DND-41 (cell line): ENCODE measurements at regions not wholly inside any gene's neighbourhood (a gene's known extent, or its start where the extent isn't known, plus 50 kb on each side); places are given as distances from the start of the nearest gene placed in this dataset.

ENCODE experiments used
- ATAC-seq: fragments of 200-7000 bp; cut with Tn5 transposase; 3 replicates; pipeline ENCODE4 v1.9.1; 2021; ENCODE audit warnings: low read depth; ENCODE audit not compliant: insufficient read depth
- DNase-seq: peaks from one replicate; pipeline ENCODE4 v3.0.0-alpha.2; 2020
- H2AFZ ChIP-seq: 2 replicates; pipeline ENCODE4 v1.6.0; 2012; ENCODE audit warnings: low read depth, low read length
- H3K27ac ChIP-seq: 2 replicates; pipeline ENCODE4 v1.5.1; 2012; ENCODE audit warnings: low read length, inconsistent platforms
- H3K27me3 ChIP-seq: fragments of 200-600 bp; sonication (generic); 2 replicates; pipeline ENCODE4 v1.6.0; 2012; ENCODE audit warnings: low read length, mild to moderate bottlenecking, inconsistent platforms; ENCODE audit not compliant: insufficient read depth, poor library complexity
- H3K36me3 ChIP-seq: 2 replicates; pipeline ENCODE4 v1.5.1; 2012; ENCODE audit warnings: low read length, inconsistent platforms; ENCODE audit not compliant: insufficient read depth
- H3K4me1 ChIP-seq: 2 replicates; pipeline ENCODE4 v1.5.1; 2012; ENCODE audit warnings: mild to moderate bottlenecking, low read length; ENCODE audit not compliant: insufficient read depth
- H3K4me2 ChIP-seq: 2 replicates; pipeline ENCODE4 v1.6.0; 2012; ENCODE audit warnings: mild to moderate bottlenecking, moderate library complexity, low read length, inconsistent platforms; ENCODE audit not compliant: insufficient read depth
- H3K4me3 ChIP-seq, 2 experiments: fragments of 200-600 bp in 1 of 2; shearing (Covaris generic) in 1 of 2; 2 replicates each; pipeline ENCODE4 v1.5.1; 2012 to 2016; ENCODE audit warnings: inconsistent platforms in 2 of 2, low read length in 2 of 2, mild to moderate bottlenecking in 2 of 2, low read depth in 1 of 2, moderate library complexity in 1 of 2
- H3K79me2 ChIP-seq: 2 replicates; pipeline ENCODE4 v1.6.0; 2012; ENCODE audit warnings: low read length, inconsistent platforms; ENCODE audit not compliant: insufficient read depth
- H3K9ac ChIP-seq: 2 replicates; pipeline ENCODE4 v1.6.0; 2012; ENCODE audit warnings: low read depth, mild to moderate bottlenecking, inconsistent platforms, low read length, moderate library complexity
- H3K9me3 ChIP-seq: 2 replicates; pipeline ENCODE4 v1.5.1; 2012; ENCODE audit warnings: low read length, moderate library complexity, mild to moderate bottlenecking, inconsistent platforms; ENCODE audit not compliant: insufficient read depth, severe bottlenecking
- H4K20me1 ChIP-seq: 2 replicates; pipeline ENCODE4 v1.6.0; 2012; ENCODE audit warnings: low read length; ENCODE audit not compliant: insufficient read depth
- EZH2 ChIP-seq: IDR thresholded peaks from 3 replicates; pipeline ENCODE4 v1.6.1; 2012; ENCODE audit warnings: borderline replicate concordance, low read depth, mild to moderate bottlenecking, moderate library complexity, low read length, inconsistent platforms; ENCODE audit not compliant: severe bottlenecking
- TF ChIP-seq, protein P1 (sequence below): IDR thresholded peaks from 2 replicates; pipeline ENCODE4 v1.5.1; 2012; ENCODE audit warnings: borderline replicate concordance, low read length, moderate library complexity, mild to moderate bottlenecking; ENCODE audit not compliant: poor library complexity, severe bottlenecking; ENCODE audit errors: extremely low read depth

DNA sequence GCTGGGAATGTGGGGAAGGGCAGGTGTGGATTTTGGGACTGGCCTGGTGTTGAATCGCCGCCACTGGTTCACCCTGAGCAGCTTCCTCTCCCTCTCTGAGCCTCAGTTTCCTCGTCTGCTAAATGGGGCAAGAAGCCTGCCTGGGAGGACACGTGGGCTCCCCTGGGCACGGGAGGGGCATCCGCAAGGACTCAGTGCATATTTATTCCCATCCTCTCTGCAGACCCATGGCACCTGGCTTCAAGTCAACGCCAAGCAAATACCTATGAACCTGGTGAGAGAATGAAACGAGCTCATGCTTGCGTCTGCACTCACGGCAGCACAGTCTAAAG is 234.4 kb downstream of the PTPRU start:
- H3K9ac ChIP-seq, result no peak overlapping the region
- no peaks in the 10 kb centered on the region for H4K20me1 ChIP-seq
- H3K36me3 ChIP-seq, result no peaks in the 10 kb centered on the region
- ATAC-seq (no peak), DNase-seq (no peak)
- H2AFZ ChIP-seq, result no peak overlapping the region
- no peaks in the 10 kb centered on the region for H3K4me1 ChIP-seq
- H3K4me3 ChIP-seq, result no peak overlapping the region
- no peak overlapping the region for H3K27ac ChIP-seq
- H3K4me2 ChIP-seq, result no peak overlapping the region
- peaks cover 29% of the 10 kb centered on the region for H3K27me3 ChIP-seq
- no peaks in the 10 kb centered on the region for H3K9me3 ChIP-seq
- H3K79me2 ChIP-seq, result no peaks in the 10 kb centered on the region
- TF ChIP-seq, protein P1, sequence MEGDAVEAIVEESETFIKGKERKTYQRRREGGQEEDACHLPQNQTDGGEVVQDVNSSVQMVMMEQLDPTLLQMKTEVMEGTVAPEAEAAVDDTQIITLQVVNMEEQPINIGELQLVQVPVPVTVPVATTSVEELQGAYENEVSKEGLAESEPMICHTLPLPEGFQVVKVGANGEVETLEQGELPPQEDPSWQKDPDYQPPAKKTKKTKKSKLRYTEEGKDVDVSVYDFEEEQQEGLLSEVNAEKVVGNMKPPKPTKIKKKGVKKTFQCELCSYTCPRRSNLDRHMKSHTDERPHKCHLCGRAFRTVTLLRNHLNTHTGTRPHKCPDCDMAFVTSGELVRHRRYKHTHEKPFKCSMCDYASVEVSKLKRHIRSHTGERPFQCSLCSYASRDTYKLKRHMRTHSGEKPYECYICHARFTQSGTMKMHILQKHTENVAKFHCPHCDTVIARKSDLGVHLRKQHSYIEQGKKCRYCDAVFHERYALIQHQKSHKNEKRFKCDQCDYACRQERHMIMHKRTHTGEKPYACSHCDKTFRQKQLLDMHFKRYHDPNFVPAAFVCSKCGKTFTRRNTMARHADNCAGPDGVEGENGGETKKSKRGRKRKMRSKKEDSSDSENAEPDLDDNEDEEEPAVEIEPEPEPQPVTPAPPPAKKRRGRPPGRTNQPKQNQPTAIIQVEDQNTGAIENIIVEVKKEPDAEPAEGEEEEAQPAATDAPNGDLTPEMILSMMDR, result no peak
- no peak for TF ChIP-seq EZH2

DNA sequence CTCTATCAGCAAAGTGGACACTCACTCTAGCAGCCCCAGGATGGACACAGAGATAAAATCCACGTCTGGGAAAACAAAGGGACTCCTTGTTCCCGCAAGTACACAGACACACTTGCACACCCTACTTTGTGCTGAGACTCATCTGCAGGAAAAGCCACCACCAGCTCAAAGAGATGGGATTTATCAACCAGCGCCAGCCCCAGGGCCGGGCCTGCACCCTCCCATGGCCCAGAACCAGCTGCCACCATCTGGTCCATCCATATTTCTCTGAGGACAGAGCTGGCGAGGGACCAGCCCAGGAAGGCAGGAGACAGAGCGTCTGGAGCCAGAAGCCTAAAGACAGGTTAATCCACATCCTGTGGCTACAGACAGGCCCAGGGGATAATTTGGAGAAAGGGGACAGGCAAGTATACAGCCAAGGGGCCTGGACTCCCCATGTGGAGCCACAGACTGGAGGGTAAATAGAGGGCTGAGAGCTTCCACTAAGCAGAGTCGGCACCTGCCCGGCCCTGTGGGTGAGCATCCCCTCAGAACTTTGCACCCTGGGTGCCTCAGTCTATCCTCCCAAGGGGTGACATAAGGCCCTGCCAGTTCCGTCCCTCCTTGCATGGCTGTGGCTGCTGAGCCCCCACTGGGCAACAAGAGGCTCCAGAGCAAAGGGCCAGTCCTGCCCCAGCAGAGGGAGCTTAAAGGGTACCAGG is 233.9 kb downstream of the PTPRU start:
- Histone ChIP-seq H3K9ac (no peak overlapping the region), H3K4me1 (no peaks in the 10 kb centered on the region), H3K27me3 (peaks cover 25% of the 10 kb centered on the region), H3K9me3 (no peaks in the 10 kb centered on the region), H3K4me3 (no peak overlapping the region), H3K27ac (no peak overlapping the region), H4K20me1 (no peaks in the 10 kb centered on the region), H3K79me2 (no peaks in the 10 kb centered on the region), H2AFZ (no peak overlapping the region), H3K4me2 (no peak overlapping the region), H3K36me3 (no peaks in the 10 kb centered on the region)
- TF ChIP-seq, protein P1, result no peak
- no peak for TF ChIP-seq EZH2
- DNase-seq (no peak), ATAC-seq (no peak)

DNA sequence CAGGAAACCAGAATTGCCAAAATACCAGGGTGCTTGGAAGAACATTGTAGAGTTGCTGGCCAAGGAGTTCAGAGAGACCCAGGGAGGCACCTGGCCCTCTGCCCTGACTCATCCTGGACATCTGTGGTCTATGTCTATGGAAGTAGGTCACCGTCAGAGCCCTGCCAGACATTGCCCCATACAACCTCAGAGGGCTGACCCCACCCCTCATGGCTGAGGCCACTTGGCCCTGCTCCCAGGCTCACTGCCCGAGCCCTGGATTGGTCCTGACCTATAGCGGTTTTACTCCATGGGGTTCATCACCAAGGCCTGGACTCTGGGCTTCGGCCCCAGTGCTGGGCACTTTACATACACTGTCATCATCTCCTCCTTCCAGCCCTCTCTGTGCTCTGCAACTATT is 233.1 kb downstream of the PTPRU start:
- Histone ChIP-seq H3K4me3 (no peak overlapping the region), H3K9me3 (no peaks in the 10 kb centered on the region), H3K27ac (no peak overlapping the region), H3K27me3 (peaks cover 20% of the 10 kb centered on the region), H4K20me1 (no peaks in the 10 kb centered on the region), H3K36me3 (no peaks in the 10 kb centered on the region), H3K9ac (no peak overlapping the region), H3K4me2 (no peak overlapping the region), H2AFZ (no peak overlapping the region), H3K79me2 (no peaks in the 10 kb centered on the region), H3K4me1 (no peaks in the 10 kb centered on the region)
- no peak for DNase-seq
- TF ChIP-seq EZH2, result no peak
- TF ChIP-seq, protein P1, result no peak
- ATAC-seq, result no peak
